NCI-H345 treated with DMSO at 0.1 percent for 48 hours (cell line): ENCODE measurements at regions not wholly inside any gene's neighbourhood (a gene's known extent, or its start where the extent isn't known, plus 50 kb on each side); places are given as distances from the start of the nearest gene placed in this dataset.
"Not testable (repeated sequence)": the region's sequence is repeated elsewhere in the genome, so short reads cannot be mapped to it uniquely, and the experiment has no call there.

Experiments used
- DNase-seq: peaks from one replicate; lab custom pipeline; 2025; ENCODE audit not compliant: unreplicated experiment; lab: John Stamatoyannopoulos, UW

GRCh38 chr9:7481570-7481969, 318.0 kb downstream of the DMAC1 start:
- no peak for DNase-seq

DNA sequence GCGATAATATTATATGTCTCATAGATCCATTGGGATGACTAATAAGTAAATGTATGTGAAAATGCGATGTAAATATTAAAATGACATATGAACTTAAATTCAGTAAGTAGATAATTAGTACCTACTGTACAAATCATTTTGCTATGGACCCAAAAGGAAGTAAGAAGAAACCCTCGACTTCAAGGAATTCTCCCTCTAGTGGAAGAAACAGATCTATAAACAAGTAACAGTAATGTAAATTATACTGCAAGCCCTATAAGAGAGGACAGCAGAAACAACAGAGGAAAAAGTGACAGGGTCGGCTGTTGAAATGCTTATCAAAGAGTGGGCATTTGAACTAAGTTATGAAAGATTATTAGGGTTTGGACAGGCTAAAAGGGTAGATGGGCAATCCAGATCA, 320.3 kb downstream of the DMAC1 start:
- DNase-seq, result no peak

- no peak for DNase-seq
These were observed 320.9 kb downstream of the DMAC1 start for GRCh38 chr9:7478646-7479045.

DNA sequence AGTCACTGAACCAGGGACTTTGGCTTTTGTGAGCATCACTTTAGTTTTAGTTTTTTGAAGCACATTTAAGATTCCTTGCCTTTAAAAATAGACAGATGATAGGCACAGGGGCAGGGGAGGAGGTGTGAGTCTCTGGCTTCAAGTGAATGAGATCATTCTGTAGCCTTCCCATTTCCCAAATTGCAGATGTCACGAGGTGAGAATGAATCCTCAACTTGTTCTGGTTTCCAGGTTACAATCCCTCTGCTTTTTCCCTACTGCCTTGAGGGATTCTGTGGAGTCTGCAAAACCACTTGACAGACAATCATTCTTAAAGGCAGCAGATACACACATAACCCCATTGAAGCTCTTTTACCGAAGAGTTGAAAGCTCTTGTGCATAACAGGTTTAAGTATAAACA, 332.4 kb downstream of the DMAC1 start:
- DNase-seq, result no peak

DNA sequence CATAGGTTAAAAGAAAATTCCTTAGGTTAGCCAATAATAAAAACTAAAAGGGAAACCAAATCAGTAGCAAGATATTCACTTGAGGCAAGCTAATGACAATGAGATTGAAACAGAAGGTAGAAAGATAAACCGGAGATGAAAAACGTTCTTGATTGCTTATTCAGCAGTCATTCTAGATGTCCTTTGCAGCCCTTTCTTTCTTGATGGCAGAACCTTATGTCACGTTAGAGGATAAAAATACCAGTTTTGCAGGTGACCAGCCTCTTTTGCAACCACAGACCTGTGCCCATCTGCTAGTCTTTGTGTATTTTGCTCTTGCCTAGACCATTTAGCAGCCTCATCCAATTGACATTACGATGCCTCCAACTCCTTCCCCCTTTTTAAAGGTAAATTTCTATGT, 337.8 kb downstream of the DMAC1 start:
- DNase-seq, result no peak

- DNase-seq, result no peak
These were observed 342.6 kb downstream of the DMAC1 start for GRCh38 chr9:7456793-7457530.

DNA sequence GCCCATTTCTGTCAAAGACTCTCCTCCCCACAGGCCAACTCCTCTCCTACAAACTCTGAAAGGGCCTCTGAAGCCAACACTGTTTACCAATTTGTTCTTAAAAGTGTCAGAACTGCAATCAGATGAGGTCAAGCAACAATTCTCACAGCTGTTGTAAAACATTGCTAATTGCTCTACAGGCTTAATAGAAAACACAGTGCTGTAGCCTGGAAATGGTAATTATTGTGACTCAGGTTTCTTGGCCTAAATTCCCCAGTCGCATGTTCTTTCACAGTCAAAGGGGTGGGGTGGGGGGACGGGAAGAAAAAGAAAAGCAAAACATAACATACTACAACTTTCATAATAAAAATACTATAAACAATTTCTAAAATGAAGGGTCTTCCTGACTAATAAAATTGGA, 343.2 kb downstream of the DMAC1 start:
- no peak for DNase-seq

DNA sequence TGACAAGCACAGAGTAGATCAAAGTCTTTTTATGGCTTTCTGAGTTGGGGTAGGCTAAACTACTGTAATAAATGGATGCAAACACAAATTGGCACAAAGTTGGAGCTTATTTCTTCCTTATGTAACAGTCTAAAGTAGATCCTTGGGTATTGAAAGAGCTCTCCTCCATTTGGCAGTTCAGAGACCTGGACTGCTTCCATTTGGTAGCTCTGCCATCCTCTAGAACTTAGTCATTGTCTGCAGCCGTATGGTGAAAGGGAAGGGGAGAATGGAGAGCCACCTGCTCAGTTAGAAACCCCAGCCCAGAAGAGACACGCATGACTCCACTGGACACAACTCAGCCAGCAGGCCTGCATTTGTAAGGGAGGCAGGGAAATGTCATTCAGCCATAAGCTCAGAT, 345.0 kb downstream of the DMAC1 start:
- no peak for DNase-seq

DNA sequence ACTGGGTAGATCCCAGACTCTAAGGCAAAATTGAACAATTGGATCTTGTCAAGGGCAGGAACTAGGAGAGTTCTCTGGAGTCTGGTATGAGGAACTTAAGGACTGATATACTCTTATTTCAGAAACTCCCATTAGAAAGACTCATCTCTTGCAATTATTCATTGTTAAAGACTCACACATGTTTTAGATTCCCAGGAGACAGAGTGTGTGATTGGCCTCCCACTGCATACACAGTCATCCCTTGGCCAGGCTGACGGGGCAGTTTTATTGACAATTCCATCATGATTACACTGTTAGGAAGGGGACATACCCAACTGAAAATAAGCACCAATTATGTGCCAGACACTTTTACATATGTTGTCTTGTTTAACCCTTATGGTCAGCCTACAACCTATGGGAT, 347.2 kb downstream of the DMAC1 start:
- DNase-seq, result no peak

DNA sequence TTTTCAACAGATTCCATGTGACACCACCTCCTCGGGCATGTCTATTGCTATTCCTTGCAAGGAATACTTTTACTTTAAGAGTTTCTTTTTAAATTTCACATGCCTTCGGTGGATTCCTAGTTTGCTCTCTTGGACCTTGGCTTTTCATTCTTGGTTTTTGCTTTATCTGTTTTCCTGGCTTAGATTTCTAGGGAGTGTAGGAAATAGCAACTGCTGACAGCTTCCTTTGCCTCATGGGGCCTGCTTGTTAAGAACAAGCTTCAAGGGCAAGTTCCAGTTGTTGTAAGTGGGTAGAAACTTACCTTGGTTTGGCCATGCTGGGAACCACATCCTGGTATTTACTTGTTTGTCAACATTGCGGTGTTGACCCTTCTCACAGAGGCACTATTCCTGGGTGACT, 348.5 kb downstream of the DMAC1 start:
- DNase-seq, result no peak

- no peak for DNase-seq
These were observed 356.0 kb downstream of the DMAC1 start for GRCh38 chr9:7443541-7443940.

DNA sequence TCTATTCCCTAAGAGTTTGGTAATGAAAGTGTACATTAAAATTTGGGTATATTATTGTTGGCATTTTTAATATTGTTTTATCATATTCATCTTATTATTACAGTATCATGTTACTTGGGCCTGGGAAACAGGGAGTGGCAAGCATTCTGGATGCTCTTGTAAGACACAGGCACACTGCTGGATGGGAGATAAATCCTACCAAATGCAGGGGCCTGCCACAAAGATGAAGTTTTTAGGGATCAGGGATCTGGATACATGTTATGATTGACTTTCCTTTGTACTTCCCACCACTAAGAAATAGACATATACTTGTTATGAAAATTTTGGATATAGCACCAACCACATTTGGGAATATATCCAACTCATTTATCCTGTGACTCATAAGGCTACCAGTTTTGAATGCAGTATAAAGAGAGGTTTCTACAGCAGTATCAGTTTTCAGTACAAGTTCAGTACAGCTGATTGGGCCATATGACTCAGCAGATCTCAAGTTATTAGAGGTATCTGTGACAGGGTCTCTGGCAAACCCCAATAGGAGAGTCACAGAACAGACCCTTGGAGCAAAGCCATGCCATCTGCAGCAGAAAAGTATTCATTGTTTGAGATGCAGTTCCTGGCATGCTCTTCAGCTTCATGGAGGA, 360.1 kb downstream of the DMAC1 start:
- DNase-seq, result no peak

- no peak for DNase-seq
These were observed 362.8 kb downstream of the DMAC1 start for GRCh38 chr9:7436754-7437153.

- DNase-seq, result no peak
These were observed 365.9 kb downstream of the DMAC1 start for GRCh38 chr9:7433508-7434292.

DNA sequence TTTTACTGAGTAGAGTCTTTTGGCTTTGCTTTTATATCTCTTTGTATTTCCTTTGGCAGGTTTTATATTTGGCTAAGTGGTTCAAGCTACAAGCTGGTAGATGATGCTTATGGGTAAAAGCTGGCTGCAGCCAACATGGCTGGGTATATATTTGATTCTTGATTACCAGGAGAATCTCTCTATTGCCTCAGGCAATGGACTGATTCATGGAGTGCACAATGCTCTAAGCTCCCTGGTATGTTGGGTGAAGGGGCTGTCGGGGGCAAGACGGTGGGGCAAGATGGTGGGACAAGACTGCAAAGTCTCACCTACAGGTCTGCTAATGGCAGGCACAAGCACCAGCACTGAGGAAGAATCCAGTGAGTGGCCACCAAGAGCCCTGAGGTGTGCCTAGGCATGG, 366.6 kb downstream of the DMAC1 start:
- no peak for DNase-seq

- DNase-seq, result not testable (repeated sequence)
These were observed 382.2 kb downstream of the DMAC1 start for GRCh38 chr9:7417397-7417796.

GRCh38 chr9:7415836-7416235, 383.7 kb downstream of the DMAC1 start:
- no peak for DNase-seq

- DNase-seq, result no peak
These were observed 390.7 kb downstream of the DMAC1 start for GRCh38 chr9:7408845-7409244.

DNA sequence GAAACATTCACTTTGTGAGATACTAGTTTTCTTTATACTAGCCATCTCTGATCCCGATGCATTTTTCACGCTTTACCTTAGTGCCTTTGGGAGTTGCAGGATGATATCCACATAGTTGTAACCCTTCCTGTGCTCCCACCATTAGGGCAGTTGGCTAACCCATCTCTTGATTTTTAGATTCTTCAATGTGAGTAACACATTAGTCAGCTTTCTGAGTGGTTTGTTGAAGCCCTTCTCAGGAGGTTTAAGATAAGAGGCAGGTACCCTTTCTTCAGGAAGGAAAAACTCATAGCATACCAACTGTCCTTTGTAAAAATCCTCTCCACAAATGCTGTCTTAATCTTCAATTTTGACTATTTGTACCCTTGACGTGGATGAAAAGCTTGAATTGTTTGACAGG, 392.3 kb downstream of the DMAC1 start:
- no peak for DNase-seq

DNA sequence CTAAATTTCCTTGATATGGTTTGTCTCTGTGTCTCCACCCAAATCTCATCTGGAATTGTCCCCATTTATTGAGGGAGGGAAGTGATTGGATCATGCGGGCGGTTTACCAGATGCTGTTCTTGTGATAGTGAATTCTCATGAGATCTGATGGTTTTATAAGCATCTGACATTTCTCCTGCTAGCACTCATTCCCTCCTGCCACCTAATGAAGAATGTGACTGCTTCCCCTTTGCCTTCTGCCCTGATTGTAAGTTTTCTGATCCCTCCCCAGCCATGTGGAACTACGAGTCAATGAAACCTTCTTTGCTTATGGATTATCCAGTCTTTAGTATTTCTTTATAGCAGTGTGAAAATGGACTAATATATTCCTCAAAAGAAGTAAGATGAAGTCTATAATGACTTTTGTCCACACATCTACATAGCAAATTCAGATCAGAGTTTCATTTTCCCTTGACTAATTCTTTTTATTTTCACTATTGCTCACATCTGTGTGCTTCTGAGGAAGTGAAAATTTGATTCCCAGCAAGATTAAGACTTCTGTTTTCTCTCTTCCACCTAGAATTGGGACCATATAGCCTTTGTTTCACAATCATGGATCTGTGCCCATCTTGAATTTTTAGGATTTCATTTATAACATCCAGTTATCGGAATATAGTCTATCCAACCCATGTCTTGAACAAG, 393.5 kb downstream of the DMAC1 start:
- no peak for DNase-seq

- no peak for DNase-seq
These were observed 395.6 kb downstream of the DMAC1 start for GRCh38 chr9:7403839-7404487.
